ENCODE measurements at regions not wholly inside any gene's neighbourhood (a gene's known extent, or its start where the extent isn't known, plus 50 kb on each side); places are given as distances from the start of the nearest gene placed in this dataset.

DNA sequence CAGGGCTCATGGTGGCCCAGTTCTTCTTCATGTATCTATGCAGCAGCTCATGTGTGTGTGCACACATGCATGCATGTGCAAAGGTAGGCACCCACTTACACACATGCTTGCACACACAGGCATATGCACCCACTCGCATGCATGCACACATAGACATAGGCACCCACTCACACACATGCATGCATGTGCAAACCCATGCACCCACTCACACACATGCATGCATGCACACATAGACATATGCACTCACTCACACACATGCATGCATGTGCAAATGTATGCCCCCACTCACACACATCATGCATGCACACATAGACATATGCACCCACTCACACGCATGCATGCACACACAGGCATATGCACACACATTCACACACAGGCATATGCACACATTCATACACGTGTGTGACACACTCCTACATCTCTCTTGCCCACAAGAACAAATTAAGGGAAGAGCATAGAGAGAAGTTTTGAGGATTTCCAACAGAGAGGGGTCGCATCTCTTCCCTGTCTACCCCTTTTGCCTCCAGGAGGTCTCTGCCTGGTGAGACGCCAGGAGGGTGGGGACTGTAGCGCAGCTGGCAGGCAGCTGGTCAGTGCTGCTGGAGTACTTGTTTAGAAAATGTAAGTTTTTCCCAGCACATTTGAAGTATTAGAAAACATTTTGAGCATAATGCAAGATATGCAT, 63.9 kb upstream of the ARHGEF7 start:
- TF ChIP-seq POLR2AphosphoS5 (IDR thresholded peaks at IDR 0.05) (no peak), EP300 (IDR thresholded peaks at IDR 0.05) (no peak)
- TF ChIP-seq, protein P1, sequence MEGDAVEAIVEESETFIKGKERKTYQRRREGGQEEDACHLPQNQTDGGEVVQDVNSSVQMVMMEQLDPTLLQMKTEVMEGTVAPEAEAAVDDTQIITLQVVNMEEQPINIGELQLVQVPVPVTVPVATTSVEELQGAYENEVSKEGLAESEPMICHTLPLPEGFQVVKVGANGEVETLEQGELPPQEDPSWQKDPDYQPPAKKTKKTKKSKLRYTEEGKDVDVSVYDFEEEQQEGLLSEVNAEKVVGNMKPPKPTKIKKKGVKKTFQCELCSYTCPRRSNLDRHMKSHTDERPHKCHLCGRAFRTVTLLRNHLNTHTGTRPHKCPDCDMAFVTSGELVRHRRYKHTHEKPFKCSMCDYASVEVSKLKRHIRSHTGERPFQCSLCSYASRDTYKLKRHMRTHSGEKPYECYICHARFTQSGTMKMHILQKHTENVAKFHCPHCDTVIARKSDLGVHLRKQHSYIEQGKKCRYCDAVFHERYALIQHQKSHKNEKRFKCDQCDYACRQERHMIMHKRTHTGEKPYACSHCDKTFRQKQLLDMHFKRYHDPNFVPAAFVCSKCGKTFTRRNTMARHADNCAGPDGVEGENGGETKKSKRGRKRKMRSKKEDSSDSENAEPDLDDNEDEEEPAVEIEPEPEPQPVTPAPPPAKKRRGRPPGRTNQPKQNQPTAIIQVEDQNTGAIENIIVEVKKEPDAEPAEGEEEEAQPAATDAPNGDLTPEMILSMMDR (IDR thresholded peaks at IDR 0.05) = no peak
